Nephron progenitor cell (in vitro differentiated cells): ENCODE measurements at regions not wholly inside any gene's neighbourhood (a gene's known extent, or its start where the extent isn't known, plus 50 kb on each side); places are given as distances from the start of the nearest gene placed in this dataset.
"Not testable (repeated sequence)": the region's sequence is repeated elsewhere in the genome, so short reads cannot be mapped to it uniquely, and the experiment has no call there.

Experiments used
- DNase-seq: peaks from one replicate; pipeline ENCODE4 v3.0.0; 2021
- H3K27ac Mint-ChIP-seq: 2 replicates; pipeline ENCODE4 v1.8.0; 2021; ENCODE audit warnings: mild to moderate bottlenecking, moderate library complexity, mixed read lengths
- H3K27me3 Mint-ChIP-seq: 2 replicates; pipeline ENCODE4 v1.8.0; 2021; ENCODE audit warnings: mild to moderate bottlenecking, low read depth, mixed read lengths; ENCODE audit not compliant: poor library complexity
- H3K36me3 Mint-ChIP-seq: 2 replicates; pipeline ENCODE4 v1.8.0; 2021; ENCODE audit warnings: low read depth, mixed read lengths
- H3K4me1 Mint-ChIP-seq: 2 replicates; pipeline ENCODE4 v1.8.0; 2021; ENCODE audit warnings: mixed read lengths
- H3K4me3 Mint-ChIP-seq: 2 replicates; pipeline ENCODE4 v1.8.0; 2021; ENCODE audit warnings: mild to moderate bottlenecking, moderate library complexity, mixed read lengths
- H3K9me3 Mint-ChIP-seq: 2 replicates; pipeline ENCODE4 v1.8.0; 2021; ENCODE audit warnings: mild to moderate bottlenecking, moderate library complexity, mixed read lengths
- CTCF ChIP-seq: fragments of 200-600 bp; sonication (generic); IDR thresholded peaks from 2 replicates; pipeline ENCODE4 v1.5.0; 2021; ENCODE audit warnings: antibody characterized with exemption

- not testable (repeated sequence) for H3K4me3 Mint-ChIP-seq, H3K27me3 Mint-ChIP-seq, H3K36me3 Mint-ChIP-seq, H3K9me3 Mint-ChIP-seq, DNase-seq, H3K27ac Mint-ChIP-seq, H3K4me1 Mint-ChIP-seq
Observed at GRCh38 chr9:138207300-138208179, 330.0 kb downstream of the CACNA1B start.

- not testable (repeated sequence) for H3K4me1 Mint-ChIP-seq, DNase-seq, H3K27ac Mint-ChIP-seq, H3K36me3 Mint-ChIP-seq, H3K4me3 Mint-ChIP-seq, H3K27me3 Mint-ChIP-seq, H3K9me3 Mint-ChIP-seq
Observed at GRCh38 chr9:138209071-138209644, 331.6 kb downstream of the CACNA1B start.

- DNase-seq, result not testable (repeated sequence)
Observed at GRCh38 chr9:138210388-138210986, 332.9 kb downstream of the CACNA1B start.

GRCh38 chr9:138211070-138211469, 333.5 kb downstream of the CACNA1B start:
- not testable (repeated sequence) for H3K9me3 Mint-ChIP-seq, H3K36me3 Mint-ChIP-seq, H3K4me1 Mint-ChIP-seq, H3K27ac Mint-ChIP-seq, H3K4me3 Mint-ChIP-seq, DNase-seq
- peaks cover 12% of the 10 kb centered on the region for H3K27me3 Mint-ChIP-seq

More at GRCh38 chr9:138210388-138210986, 332.9 kb downstream of the CACNA1B start:
- H3K4me3 Mint-ChIP-seq, H3K9me3 Mint-ChIP-seq, H3K36me3 Mint-ChIP-seq, H3K4me1 Mint-ChIP-seq, H3K27ac Mint-ChIP-seq: not testable (repeated sequence)
- peaks cover 12% of the 10 kb centered on the region for H3K27me3 Mint-ChIP-seq

DNA sequence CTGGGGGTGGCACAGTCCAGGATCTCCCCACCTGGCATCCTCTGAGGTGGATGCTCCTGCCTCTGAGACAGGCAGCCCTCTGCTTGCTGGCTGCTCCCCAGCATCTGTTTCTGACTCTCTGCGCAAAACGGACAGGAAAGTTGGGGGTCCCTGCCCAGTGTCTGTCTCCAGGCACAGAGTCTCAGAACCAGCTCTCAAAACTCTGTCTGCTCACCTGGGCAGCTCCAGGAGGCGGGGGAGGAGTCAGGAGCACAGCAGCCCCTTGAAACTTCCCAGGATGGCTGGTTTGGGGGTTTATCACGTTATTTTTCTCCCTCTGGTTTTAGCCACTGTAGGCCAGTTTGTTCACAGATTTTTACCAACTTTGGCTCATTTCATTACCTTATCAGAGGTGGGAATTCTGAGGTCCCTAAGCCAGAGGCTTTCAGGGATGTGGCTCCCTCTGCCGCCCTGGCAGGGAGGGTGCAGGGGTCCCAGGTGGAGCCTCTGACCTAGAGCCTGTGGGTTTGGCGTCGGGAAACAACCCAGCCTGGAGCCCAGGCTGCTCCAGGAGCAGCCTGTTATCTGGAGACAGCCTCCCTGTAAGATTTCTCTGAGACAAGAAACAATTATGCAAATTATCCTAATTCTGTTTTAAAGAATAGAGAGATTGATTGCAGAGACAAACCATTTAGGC, 334.1 kb downstream of the CACNA1B start:
- not testable (repeated sequence) for H3K36me3 Mint-ChIP-seq, H3K4me1 Mint-ChIP-seq
- TF ChIP-seq CTCF, result peak; percentile 53

DNA sequence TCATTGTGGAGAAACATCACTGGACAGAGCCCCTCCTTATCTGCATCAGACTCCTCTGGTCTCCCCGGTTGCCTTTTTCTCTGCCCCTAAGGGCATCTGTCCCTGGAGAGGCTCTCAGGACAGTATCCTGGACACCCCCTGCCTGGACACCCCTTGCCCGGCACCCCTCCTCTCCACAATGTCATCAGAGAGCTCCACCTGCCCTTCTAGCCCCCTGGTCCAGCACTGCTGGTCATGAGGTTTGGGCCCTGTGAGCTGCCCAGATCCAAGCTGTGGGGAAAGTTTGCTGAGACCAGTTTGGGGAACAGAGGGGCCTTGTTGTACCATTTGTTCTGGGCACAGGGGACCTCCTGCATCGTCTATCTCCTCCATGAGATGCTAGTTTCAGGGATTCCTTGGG, 335.2 kb downstream of the CACNA1B start:
- not testable (repeated sequence) for H3K4me1 Mint-ChIP-seq, H3K9me3 Mint-ChIP-seq, H3K27ac Mint-ChIP-seq, H3K36me3 Mint-ChIP-seq, H3K4me3 Mint-ChIP-seq, DNase-seq
- H3K27me3 Mint-ChIP-seq, result peaks cover 15% of the 10 kb centered on the region

More for the DNA sequence above, 334.1 kb downstream of the CACNA1B start:
- H3K4me3 Mint-ChIP-seq, H3K9me3 Mint-ChIP-seq, H3K27ac Mint-ChIP-seq: not testable (repeated sequence)
- DNase-seq, result peak; percentile 51
- peaks cover 12% of the 10 kb centered on the region for H3K27me3 Mint-ChIP-seq

DNA sequence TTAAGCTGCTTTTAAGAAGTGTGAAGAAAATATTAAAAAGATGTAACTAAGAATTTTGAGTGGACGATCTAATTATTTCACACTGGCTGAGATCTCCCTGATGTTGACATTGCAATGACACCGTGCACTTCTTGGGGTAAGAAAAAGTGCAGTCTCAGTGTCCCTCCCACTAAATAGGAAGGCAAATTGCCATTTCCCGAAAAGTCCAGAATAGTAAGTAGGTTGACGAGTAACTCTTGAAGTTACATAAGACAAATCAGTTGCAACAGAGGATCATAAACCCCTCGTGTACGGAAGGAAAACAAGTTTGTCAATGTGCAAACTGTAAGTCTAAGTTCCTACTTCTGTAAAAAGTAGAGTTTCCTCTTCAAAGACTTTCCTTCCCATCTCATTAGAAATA, 336.2 kb downstream of the CACNA1B start:
- H3K4me3 Mint-ChIP-seq, H3K27ac Mint-ChIP-seq, H3K36me3 Mint-ChIP-seq, H3K4me1 Mint-ChIP-seq, DNase-seq, H3K9me3 Mint-ChIP-seq: not testable (repeated sequence)
- peaks cover 15% of the 10 kb centered on the region for H3K27me3 Mint-ChIP-seq

GRCh38 chr9:138214548-138214947, 337.0 kb downstream of the CACNA1B start:
- H3K27ac Mint-ChIP-seq, DNase-seq, H3K36me3 Mint-ChIP-seq, H3K9me3 Mint-ChIP-seq, H3K4me3 Mint-ChIP-seq, H3K4me1 Mint-ChIP-seq: not testable (repeated sequence)
- H3K27me3 Mint-ChIP-seq, result peaks cover 12% of the 10 kb centered on the region

DNA sequence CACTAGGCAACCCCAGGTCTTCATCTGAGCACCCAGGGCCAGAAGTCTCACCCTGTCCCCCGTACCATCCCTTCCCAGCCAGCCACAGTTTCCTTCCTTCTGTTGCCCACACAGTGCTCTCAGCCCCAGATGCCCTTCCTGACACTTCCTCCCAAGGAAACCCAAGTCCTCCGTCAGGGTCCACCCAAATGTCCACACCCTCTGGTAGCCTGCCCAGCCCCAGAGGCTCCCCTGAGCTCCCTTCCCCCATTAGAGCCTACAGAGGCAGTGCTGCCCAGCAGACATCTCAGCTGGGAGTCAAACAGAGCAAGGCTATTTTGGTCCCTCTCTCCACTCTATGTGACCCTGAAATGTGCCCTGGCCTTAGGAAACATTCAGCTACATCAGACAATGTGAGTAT, 338.0 kb downstream of the CACNA1B start:
- H3K27me3 Mint-ChIP-seq, result peaks cover 16% of the 10 kb centered on the region
- H3K27ac Mint-ChIP-seq, H3K36me3 Mint-ChIP-seq, H3K9me3 Mint-ChIP-seq, H3K4me3 Mint-ChIP-seq, DNase-seq, H3K4me1 Mint-ChIP-seq: not testable (repeated sequence)

GRCh38 chr9:138216817-138217216, 339.2 kb downstream of the CACNA1B start:
- H3K4me1 Mint-ChIP-seq, H3K36me3 Mint-ChIP-seq, H3K27ac Mint-ChIP-seq, H3K9me3 Mint-ChIP-seq, H3K4me3 Mint-ChIP-seq, DNase-seq: not testable (repeated sequence)
- peaks cover 18% of the 10 kb centered on the region for H3K27me3 Mint-ChIP-seq

GRCh38 chr9:138217284-138217850, 339.8 kb downstream of the CACNA1B start:
- not testable (repeated sequence) for DNase-seq, H3K36me3 Mint-ChIP-seq, H3K4me3 Mint-ChIP-seq, H3K27ac Mint-ChIP-seq, H3K4me1 Mint-ChIP-seq, H3K9me3 Mint-ChIP-seq
- H3K27me3 Mint-ChIP-seq, result peaks cover 13% of the 10 kb centered on the region

DNA sequence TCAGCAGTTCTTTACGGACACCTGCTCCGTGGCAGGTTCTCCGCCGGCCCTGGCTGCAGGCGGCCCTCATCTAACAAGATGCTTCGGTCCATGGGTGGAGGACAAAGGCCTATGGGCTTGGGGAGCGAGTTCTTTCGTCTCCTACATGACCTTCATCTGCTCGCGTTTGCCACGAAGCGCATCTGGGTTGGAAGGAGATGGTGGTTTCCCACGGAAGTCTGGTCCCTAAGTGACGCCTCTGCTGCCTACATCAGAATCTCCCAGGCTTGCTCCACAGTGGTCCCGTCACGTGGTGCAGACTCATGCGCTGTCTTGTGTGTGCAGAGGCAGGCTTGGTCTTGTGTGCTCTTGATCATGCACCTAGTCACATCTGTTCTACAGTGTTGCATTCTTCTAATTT, 341.7 kb downstream of the CACNA1B start:
- H3K4me1 Mint-ChIP-seq, H3K9me3 Mint-ChIP-seq, H3K36me3 Mint-ChIP-seq, H3K27ac Mint-ChIP-seq, DNase-seq, H3K4me3 Mint-ChIP-seq: not testable (repeated sequence)
- H3K27me3 Mint-ChIP-seq, result peaks cover 12% of the 10 kb centered on the region
